Dedifferentiated amniotic fluid mesenchymal stem cell (primary cell): ENCODE measurements at regions not wholly inside any gene's neighbourhood (a gene's known extent, or its start where the extent isn't known, plus 50 kb on each side); places are given as distances from the start of the nearest gene placed in this dataset.

Experiments
- DNase-seq: peaks from one replicate; pipeline ENCODE4 v3.0.0-alpha.2; 2016; ENCODE audit errors: extremely low spot score

GRCh38 chr2:20914087-20914486 lies 91.2 kb upstream of the LDAH start:
- no peak for DNase-seq

GRCh38 chr2:20913491-20913890 lies 90.6 kb upstream of the LDAH start:
- DNase-seq, result no peak

GRCh38 chr2:20900052-20900636 lies 77.2 kb upstream of the LDAH start:
- no peak for DNase-seq

GRCh38 chr2:20897874-20898453 lies 75.1 kb upstream of the LDAH start:
- DNase-seq, result no peak

- no peak for DNase-seq
Observed at GRCh38 chr2:20897047-20897446, 74.1 kb upstream of the LDAH start.

GRCh38 chr2:20884829-20885228 lies 61.9 kb upstream of the LDAH start:
- DNase-seq, result no peak

GRCh38 chr2:20882466-20883170 lies 59.7 kb upstream of the LDAH start:
- no peak for DNase-seq

- no peak for DNase-seq
Observed at GRCh38 chr2:20880221-20880771, 57.4 kb upstream of the LDAH start.

GRCh38 chr2:20879221-20879620 lies 56.3 kb upstream of the LDAH start:
- DNase-seq, result no peak

- DNase-seq, result no peak
Observed at GRCh38 chr2:20877960-20878359, 55.1 kb upstream of the LDAH start.
